ENCODE measurements at regions not wholly inside any gene's neighbourhood (a gene's known extent, or its start where the extent isn't known, plus 50 kb on each side); places are given as distances from the start of the nearest gene placed in this dataset.
"Not testable (repeated sequence)": the region's sequence is repeated elsewhere in the genome, so short reads cannot be mapped to it uniquely, and the experiment has no call there.

DNA sequence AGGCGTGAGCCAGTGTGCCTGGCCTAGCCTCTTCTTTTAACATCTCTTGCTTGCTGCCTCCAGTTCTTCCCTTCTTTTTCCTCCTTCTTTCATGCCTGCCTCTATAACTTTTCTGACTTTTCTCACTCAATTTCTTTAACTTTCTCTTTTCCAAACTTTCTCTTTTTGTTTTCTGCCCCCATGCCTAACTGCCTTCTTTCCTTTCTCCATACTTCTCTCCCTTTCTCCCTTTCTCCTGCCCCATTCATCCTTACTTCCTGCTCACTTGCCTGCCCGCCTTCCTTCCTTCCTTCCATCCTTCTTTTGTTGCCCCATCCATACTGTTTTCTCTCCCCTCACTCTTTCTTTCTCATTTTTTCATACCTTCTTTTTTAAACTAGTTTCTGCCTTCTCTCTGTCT, 105.2 kb downstream of the RBMX2 start:
- Histone ChIP-seq H3K4me2 (ENCODE audit: extremely low read depth, insufficient read depth, low read length) (no peak overlapping the region), H3K27me3 (ENCODE audit: control insufficient read depth, insufficient read depth, low read length) (no peaks in the 10 kb centered on the region), H4K20me1 (ENCODE audit: control insufficient read depth, extremely low read depth, insufficient read depth, low read length) (no peaks in the 10 kb centered on the region), H3K79me2 (ENCODE audit: control insufficient read depth, insufficient read depth, low read length) (no peaks in the 10 kb centered on the region), H3K4me1 (ENCODE audit: control insufficient read depth, extremely low read depth, insufficient read depth, low read length) (no peaks in the 10 kb centered on the region), H2AFZ (ENCODE audit: low read length) (no peak overlapping the region), H3K27ac (ENCODE audit: insufficient read depth, low read length) (no peak overlapping the region), H3K9ac (ENCODE audit: insufficient read depth, low read length) (no peak overlapping the region), H3K9me3 (ENCODE audit: control insufficient read depth, insufficient read depth, low read depth, low read length) (no peaks in the 10 kb centered on the region), H3K36me3 (ENCODE audit: control insufficient read depth, insufficient read depth, low read length) (no peaks in the 10 kb centered on the region), H3K4me3 (replicated peaks in 1 of 4; ENCODE audit: control extremely low read depth in 1 of 4, insufficient read depth in 1 of 4, low read depth in 3 of 4, low read length in 4 of 4) (no peak overlapping the region)
- no peak for TF ChIP-seq EZH2 (IDR thresholded peaks at IDR 0.05; ENCODE audit: low read length, missing control alignments)
- TF ChIP-seq, protein P1, sequence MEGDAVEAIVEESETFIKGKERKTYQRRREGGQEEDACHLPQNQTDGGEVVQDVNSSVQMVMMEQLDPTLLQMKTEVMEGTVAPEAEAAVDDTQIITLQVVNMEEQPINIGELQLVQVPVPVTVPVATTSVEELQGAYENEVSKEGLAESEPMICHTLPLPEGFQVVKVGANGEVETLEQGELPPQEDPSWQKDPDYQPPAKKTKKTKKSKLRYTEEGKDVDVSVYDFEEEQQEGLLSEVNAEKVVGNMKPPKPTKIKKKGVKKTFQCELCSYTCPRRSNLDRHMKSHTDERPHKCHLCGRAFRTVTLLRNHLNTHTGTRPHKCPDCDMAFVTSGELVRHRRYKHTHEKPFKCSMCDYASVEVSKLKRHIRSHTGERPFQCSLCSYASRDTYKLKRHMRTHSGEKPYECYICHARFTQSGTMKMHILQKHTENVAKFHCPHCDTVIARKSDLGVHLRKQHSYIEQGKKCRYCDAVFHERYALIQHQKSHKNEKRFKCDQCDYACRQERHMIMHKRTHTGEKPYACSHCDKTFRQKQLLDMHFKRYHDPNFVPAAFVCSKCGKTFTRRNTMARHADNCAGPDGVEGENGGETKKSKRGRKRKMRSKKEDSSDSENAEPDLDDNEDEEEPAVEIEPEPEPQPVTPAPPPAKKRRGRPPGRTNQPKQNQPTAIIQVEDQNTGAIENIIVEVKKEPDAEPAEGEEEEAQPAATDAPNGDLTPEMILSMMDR (conservative IDR thresholded peaks at IDR 0.05 in 1 of 2, IDR thresholded peaks at IDR 0.05 in 1 of 2; ENCODE audit: low read depth in 1 of 2, low read length in 2 of 2), result no peak
- no peak for DNase-seq (ENCODE audit: low read depth in 2 of 2)

DNA sequence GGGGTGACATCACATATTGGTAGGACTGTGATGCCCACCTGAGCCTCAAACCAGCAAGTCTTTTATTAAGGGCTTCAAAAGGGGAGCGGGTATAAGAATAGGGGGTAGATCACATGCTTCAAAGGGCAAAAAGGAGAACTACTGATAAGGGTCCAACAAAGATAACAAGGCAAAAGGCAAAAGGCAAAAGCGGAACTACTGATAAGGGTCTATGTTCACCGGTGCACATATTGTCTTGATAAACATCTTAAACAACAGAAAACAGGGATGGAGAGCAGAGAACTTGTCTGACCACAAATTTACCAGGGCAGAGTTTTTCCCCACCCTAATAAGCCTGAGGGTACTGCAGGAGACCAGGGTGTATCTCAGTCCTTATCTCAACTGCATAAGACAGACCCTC, 110.7 kb downstream of the RBMX2 start:
- not testable (repeated sequence) for H3K4me1 ChIP-seq (ENCODE audit: control insufficient read depth, extremely low read depth, insufficient read depth, low read length); H3K36me3 ChIP-seq (ENCODE audit: control insufficient read depth, insufficient read depth, low read length); H3K9me3 ChIP-seq (ENCODE audit: control insufficient read depth, insufficient read depth, low read depth, low read length); H3K9ac ChIP-seq (ENCODE audit: insufficient read depth, low read length); H3K4me3 ChIP-seq (replicated peaks in 1 of 4; ENCODE audit: control extremely low read depth in 1 of 4, insufficient read depth in 1 of 4, low read depth in 3 of 4, low read length in 4 of 4); H4K20me1 ChIP-seq (ENCODE audit: control insufficient read depth, extremely low read depth, insufficient read depth, low read length); H3K27me3 ChIP-seq (ENCODE audit: control insufficient read depth, insufficient read depth, low read length); H2AFZ ChIP-seq (ENCODE audit: low read length); DNase-seq (ENCODE audit: low read depth in 2 of 2); H3K4me2 ChIP-seq (ENCODE audit: extremely low read depth, insufficient read depth, low read length); H3K27ac ChIP-seq (ENCODE audit: insufficient read depth, low read length); H3K79me2 ChIP-seq (ENCODE audit: control insufficient read depth, insufficient read depth, low read length)

DNA sequence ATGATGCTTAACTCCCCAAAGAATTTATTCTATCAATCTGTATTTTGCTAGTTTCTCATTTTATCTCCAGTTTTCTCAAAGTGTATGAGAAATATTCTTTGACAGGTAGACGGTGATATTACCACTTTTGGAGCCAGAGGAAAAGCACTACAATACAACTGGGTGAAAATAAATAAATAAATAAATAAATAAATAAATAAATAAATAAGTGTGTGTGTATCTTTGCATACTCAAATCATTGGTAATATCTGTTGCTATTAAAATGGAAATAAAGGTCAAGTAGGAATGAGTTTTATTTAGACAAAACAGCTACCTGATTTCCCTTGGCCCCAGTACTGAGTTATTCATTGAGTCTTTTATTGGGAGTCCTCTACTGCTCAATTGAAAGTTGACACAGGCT, 114.3 kb downstream of the RBMX2 start:
- H3K27me3 ChIP-seq (ENCODE audit: control insufficient read depth, insufficient read depth, low read length), result no peaks in the 10 kb centered on the region
- no peaks in the 10 kb centered on the region for H3K4me1 ChIP-seq (ENCODE audit: control insufficient read depth, extremely low read depth, insufficient read depth, low read length)
- no peaks in the 10 kb centered on the region for H3K9me3 ChIP-seq (ENCODE audit: control insufficient read depth, insufficient read depth, low read depth, low read length)
- DNase-seq (ENCODE audit: low read depth in 2 of 2), result no peak
- no peak overlapping the region for H2AFZ ChIP-seq (ENCODE audit: low read length)
- no peak overlapping the region for H3K4me3 ChIP-seq (replicated peaks in 1 of 4; ENCODE audit: control extremely low read depth in 1 of 4, insufficient read depth in 1 of 4, low read depth in 3 of 4, low read length in 4 of 4)
- H3K9ac ChIP-seq (ENCODE audit: insufficient read depth, low read length), result no peak overlapping the region
- TF ChIP-seq, protein P1 (conservative IDR thresholded peaks at IDR 0.05 in 1 of 2, IDR thresholded peaks at IDR 0.05 in 1 of 2; ENCODE audit: low read depth in 1 of 2, low read length in 2 of 2), result no peak
- TF ChIP-seq EZH2 (IDR thresholded peaks at IDR 0.05; ENCODE audit: low read length, missing control alignments), result no peak
- H4K20me1 ChIP-seq (ENCODE audit: control insufficient read depth, extremely low read depth, insufficient read depth, low read length), result no peaks in the 10 kb centered on the region
- H3K27ac ChIP-seq (ENCODE audit: insufficient read depth, low read length), result no peak overlapping the region
- H3K4me2 ChIP-seq (ENCODE audit: extremely low read depth, insufficient read depth, low read length), result no peak overlapping the region
- H3K79me2 ChIP-seq (ENCODE audit: control insufficient read depth, insufficient read depth, low read length), result no peaks in the 10 kb centered on the region
- H3K36me3 ChIP-seq (ENCODE audit: control insufficient read depth, insufficient read depth, low read length), result no peaks in the 10 kb centered on the region
